Dendritic cell treated with granulocyte-macrophage colony-stimulating factor and Interleukin-4, amounts not matched to agents 40 ng/mL and 50 ng/mL, for 4 days (primary cell): ENCODE measurements at regions not wholly inside any gene's neighbourhood (a gene's known extent, or its start where the extent isn't known, plus 50 kb on each side); places are given as distances from the start of the nearest gene placed in this dataset.
A peak's percentile ranks its signal among the peaks of the same experiment; 100 is the strongest.
"Not testable (repeated sequence)": the region's sequence is repeated elsewhere in the genome, so short reads cannot be mapped to it uniquely, and the experiment has no call there.

Source experiments
- H3K27ac Mint-ChIP-seq: one replicate; pipeline ENCODE4 v1.8.0; 2022; ENCODE audit warnings: mild to moderate bottlenecking, mixed read lengths
- H3K27me3 Mint-ChIP-seq: one replicate; pipeline ENCODE4 v1.8.0; 2022; ENCODE audit warnings: mild to moderate bottlenecking, mixed read lengths
- H3K36me3 Mint-ChIP-seq: one replicate; pipeline ENCODE4 v1.8.0; 2022; ENCODE audit warnings: low read depth, mixed read lengths
- H3K4me1 Mint-ChIP-seq: one replicate; pipeline ENCODE4 v1.8.0; 2022; ENCODE audit warnings: low read depth, mixed read lengths
- H3K4me3 Mint-ChIP-seq: one replicate; pipeline ENCODE4 v1.8.0; 2022; ENCODE audit warnings: mild to moderate bottlenecking, moderate library complexity, mixed read lengths
- H3K9me3 Mint-ChIP-seq: one replicate; pipeline ENCODE4 v1.8.0; 2022; ENCODE audit warnings: mixed read lengths
- intact Hi-C: fragments of 100-400 bp; cut with micrococcal nuclease; formaldehyde crosslinking; loops from one replicate; pipeline ENCODE4 v1.15.0; 2022

GRCh38 chr6:87756858-87757257 lies 54.8 kb upstream of the AKIRIN2 start:
- H3K27me3 Mint-ChIP-seq = no peaks in the 10 kb centered on the region
- peak overlapping the region; percentile 82 for H3K27ac Mint-ChIP-seq
- no peak overlapping the region for H3K4me3 Mint-ChIP-seq
- no peaks in the 10 kb centered on the region for H3K36me3 Mint-ChIP-seq
- intact Hi-C loops = loop anchor here (1.0 to 5.0 kb wide), 3 partner anchors 25 to 54 kb away; partner anchors contain the start of gene AKIRIN2
- H3K9me3 Mint-ChIP-seq = no peaks in the 10 kb centered on the region
- H3K4me1 Mint-ChIP-seq = peaks cover 51% of the 10 kb centered on the region

GRCh38 chr6:87755708-87756671 lies 54.0 kb upstream of the AKIRIN2 start:
- Mint-ChIP-seq H3K4me1 (peaks cover 51% of the 10 kb centered on the region), H3K27me3 (no peaks in the 10 kb centered on the region), H3K36me3 (no peaks in the 10 kb centered on the region), H3K27ac (peak overlapping the region; percentile 82), H3K9me3 (no peaks in the 10 kb centered on the region), H3K4me3 (no peak overlapping the region)
- intact Hi-C loops = loop anchor here (2.0 to 5.0 kb wide), 2 partner anchors 34 to 53 kb away; partner anchors contain the start of gene AKIRIN2

GRCh38 chr6:87754828-87755227 lies 52.8 kb upstream of the AKIRIN2 start:
- H3K36me3 Mint-ChIP-seq = no peaks in the 10 kb centered on the region
- intact Hi-C loops = loop anchor here (5.0 kb wide), 1 partner anchor 33 kb away; no protein-coding TSS in a partner anchor
- no peak overlapping the region for H3K4me3 Mint-ChIP-seq
- no peaks in the 10 kb centered on the region for H3K27me3 Mint-ChIP-seq
- peaks cover 51% of the 10 kb centered on the region for H3K4me1 Mint-ChIP-seq
- H3K27ac Mint-ChIP-seq = peak overlapping the region; percentile 82
- no peaks in the 10 kb centered on the region for H3K9me3 Mint-ChIP-seq

GRCh38 chr6:87753131-87753685 lies 51.2 kb upstream of the AKIRIN2 start:
- no peaks in the 10 kb centered on the region for H3K36me3 Mint-ChIP-seq
- no peaks in the 10 kb centered on the region for H3K27me3 Mint-ChIP-seq
- H3K9me3 Mint-ChIP-seq = no peaks in the 10 kb centered on the region
- H3K27ac Mint-ChIP-seq = no peak overlapping the region
- H3K4me3 Mint-ChIP-seq = no peak overlapping the region
- peaks cover 44% of the 10 kb centered on the region for H3K4me1 Mint-ChIP-seq
- intact Hi-C loops = no loop called here

GRCh38 chr6:87752503-87752902 lies 50.5 kb upstream of the AKIRIN2 start:
- intact Hi-C loops, H3K36me3 Mint-ChIP-seq, H3K27ac Mint-ChIP-seq, H3K27me3 Mint-ChIP-seq, H3K9me3 Mint-ChIP-seq, H3K4me3 Mint-ChIP-seq: not testable (repeated sequence)
- peaks cover 46% of the 10 kb centered on the region for H3K4me1 Mint-ChIP-seq
